Body of pancreas (tissue), 4 donors: ENCODE measurements at regions not wholly inside any gene's neighbourhood (a gene's known extent, or its start where the extent isn't known, plus 50 kb on each side); places are given as distances from the start of the nearest gene placed in this dataset.

ENCODE experiments used
- ATAC-seq: fragments of 150-250 bp; one replicate; pipeline ENCODE4 v1.9.1; 2016
- DNase-seq, 4 donors: peaks; one replicate each; pipeline ENCODE4 v3.0.0-alpha.2; 2019
- H3K27ac ChIP-seq, 4 donors: fragments of 200-600 bp; sonication (generic); 1 replicate in 3 of 4; 2 replicates in 1 of 4; pipeline versions ENCODE4 v1.5.1 to v1.6.1; 2016 to 2019; ENCODE audit warnings: mild to moderate bottlenecking in 1 of 4, mixed read lengths in 1 of 4, moderate library complexity in 1 of 4
- H3K27me3 ChIP-seq, 2 donors: fragments of 200-600 bp; sonication (generic); one replicate each; pipeline ENCODE4 v1.6.0; 2016; ENCODE audit warnings: mild to moderate bottlenecking in 1 of 2
- H3K36me3 ChIP-seq, 2 donors: fragments of 200-600 bp; sonication (generic); replicated peaks in 1 of 2; 2 replicates each; pipeline ENCODE4 v1.5.1; 2016; ENCODE audit warnings: low read depth in 2 of 2; ENCODE audit not compliant: insufficient read depth in 1 of 2
- H3K4me1 ChIP-seq: fragments of 200-600 bp; sonication (generic); one replicate; pipeline ENCODE4 v1.6.0; 2016
- H3K4me3 ChIP-seq, 2 donors: fragments of 200-600 bp; sonication (generic); 1 replicate in 1 of 2; 2 replicates in 1 of 2; pipeline ENCODE4 v1.5.1; 2016 to 2019
- H3K9me3 ChIP-seq, 3 donors: fragments of 200-600 bp; sonication (generic); 1 replicate in 2 of 3; 2 replicates in 1 of 3; pipeline ENCODE4 v1.5.1; 2016
- CTCF ChIP-seq, 7 experiments: fragments of 450-650 bp in 4 of 7; fragments of 200-600 bp in 3 of 7; sonication (generic) in 3 of 7; IDR thresholded peaks; one replicate each; pipeline ENCODE4 v1.5.1; 2016 to 2019; ENCODE audit warnings: antibody characterized with exemption in 7 of 7
- POLR2A ChIP-seq, 3 donors: fragments of 450-650 bp; IDR thresholded peaks; one replicate each; pipeline ENCODE4 v1.6.1; 2016; ENCODE audit warnings: antibody characterized with exemption in 3 of 3, mild to moderate bottlenecking in 2 of 3
- WGBS, 2 donors: methylation state at CpG; one replicate each; pipeline ENCODE4 v1.1.5; 2017; 5-methylcytosine and 5-hydroxymethylcytosine counted together
- intact Hi-C: fragments of 100-400 bp; cut with DNase I; formaldehyde crosslinking; loops from one replicate; pipeline ENCODE4 v1.15.1; 2023

- TF ChIP-seq CTCF (IDR thresholded peaks at IDR 0.05) (no peak), POLR2A (IDR thresholded peaks at IDR 0.05) (no peak)
These were observed 1166.6 kb downstream of the BRD1 start for GRCh38 chr22:48660790-48661740.

GRCh38 chr22:48660104-48660789, 1167.4 kb downstream of the BRD1 start:
- no peak for DNase-seq
- TF ChIP-seq POLR2A (IDR thresholded peaks at IDR 0.05) (no peak), CTCF (IDR thresholded peaks at IDR 0.05) (no peak)
- H3K4me3 ChIP-seq: no peak overlapping the region
- no peaks in the 10 kb centered on the region for H3K27me3 ChIP-seq
- ATAC-seq: no peak
- H3K4me1 ChIP-seq: no peaks in the 10 kb centered on the region
- H3K27ac ChIP-seq: no peak overlapping the region
- WGBS, 2 donors: 67 to 69% methylated on average over 13 to 22 of the region's 22 CpGs
- intact Hi-C loops: no loop called here
- H3K36me3 ChIP-seq: no peaks in the 10 kb centered on the region
- H3K9me3 ChIP-seq: no peaks in the 10 kb centered on the region

More at GRCh38 chr22:48660790-48661740, 1166.6 kb downstream of the BRD1 start:
- DNase-seq: no peak
- Histone ChIP-seq H3K36me3 (no peaks in the 10 kb centered on the region), H3K4me1 (no peaks in the 10 kb centered on the region), H3K27me3 (no peaks in the 10 kb centered on the region), H3K27ac (no peak overlapping the region), H3K4me3 (no peak overlapping the region), H3K9me3 (no peaks in the 10 kb centered on the region)
- intact Hi-C loops: no loop called here
- 61 to 67% methylated on average over 26 to 32 of the region's 33 CpGs for WGBS, 2 donors
- ATAC-seq: no peak

- WGBS, 2 donors: 74 to 94% methylated on average over 3 to 8 of the region's 8 CpGs
- intact Hi-C loops: no loop called here
- DNase-seq: no peak
These were observed 1168.2 kb downstream of the BRD1 start for GRCh38 chr22:48659404-48659996.

GRCh38 chr22:48658871-48659270, 1168.8 kb downstream of the BRD1 start:
- no peaks in the 10 kb centered on the region for H3K9me3 ChIP-seq
- no peaks in the 10 kb centered on the region for H3K36me3 ChIP-seq
- H3K27me3 ChIP-seq: no peaks in the 10 kb centered on the region
- 75 to 85% methylated on average over 6 to 18 of the region's 18 CpGs for WGBS, 2 donors
- intact Hi-C loops: no loop called here
- no peak for TF ChIP-seq CTCF (IDR thresholded peaks at IDR 0.05)
- TF ChIP-seq POLR2A (IDR thresholded peaks at IDR 0.05): no peak
- ATAC-seq (no peak), DNase-seq (no peak)
- H3K27ac ChIP-seq: no peak overlapping the region
- no peak overlapping the region for H3K4me3 ChIP-seq
- no peaks in the 10 kb centered on the region for H3K4me1 ChIP-seq

More at GRCh38 chr22:48659404-48659996, 1168.2 kb downstream of the BRD1 start:
- H3K9me3 ChIP-seq: no peaks in the 10 kb centered on the region
- no peak overlapping the region for H3K4me3 ChIP-seq
- H3K4me1 ChIP-seq: no peaks in the 10 kb centered on the region
- H3K27ac ChIP-seq: no peak overlapping the region
- no peaks in the 10 kb centered on the region for H3K36me3 ChIP-seq
- no peaks in the 10 kb centered on the region for H3K27me3 ChIP-seq
- ATAC-seq: no peak
- TF ChIP-seq CTCF (IDR thresholded peaks at IDR 0.05) (no peak), POLR2A (IDR thresholded peaks at IDR 0.05) (no peak)
